ENCODE measurements at regions not wholly inside any gene's neighbourhood (a gene's known extent, or its start where the extent isn't known, plus 50 kb on each side); places are given as distances from the start of the nearest gene placed in this dataset.

DNA sequence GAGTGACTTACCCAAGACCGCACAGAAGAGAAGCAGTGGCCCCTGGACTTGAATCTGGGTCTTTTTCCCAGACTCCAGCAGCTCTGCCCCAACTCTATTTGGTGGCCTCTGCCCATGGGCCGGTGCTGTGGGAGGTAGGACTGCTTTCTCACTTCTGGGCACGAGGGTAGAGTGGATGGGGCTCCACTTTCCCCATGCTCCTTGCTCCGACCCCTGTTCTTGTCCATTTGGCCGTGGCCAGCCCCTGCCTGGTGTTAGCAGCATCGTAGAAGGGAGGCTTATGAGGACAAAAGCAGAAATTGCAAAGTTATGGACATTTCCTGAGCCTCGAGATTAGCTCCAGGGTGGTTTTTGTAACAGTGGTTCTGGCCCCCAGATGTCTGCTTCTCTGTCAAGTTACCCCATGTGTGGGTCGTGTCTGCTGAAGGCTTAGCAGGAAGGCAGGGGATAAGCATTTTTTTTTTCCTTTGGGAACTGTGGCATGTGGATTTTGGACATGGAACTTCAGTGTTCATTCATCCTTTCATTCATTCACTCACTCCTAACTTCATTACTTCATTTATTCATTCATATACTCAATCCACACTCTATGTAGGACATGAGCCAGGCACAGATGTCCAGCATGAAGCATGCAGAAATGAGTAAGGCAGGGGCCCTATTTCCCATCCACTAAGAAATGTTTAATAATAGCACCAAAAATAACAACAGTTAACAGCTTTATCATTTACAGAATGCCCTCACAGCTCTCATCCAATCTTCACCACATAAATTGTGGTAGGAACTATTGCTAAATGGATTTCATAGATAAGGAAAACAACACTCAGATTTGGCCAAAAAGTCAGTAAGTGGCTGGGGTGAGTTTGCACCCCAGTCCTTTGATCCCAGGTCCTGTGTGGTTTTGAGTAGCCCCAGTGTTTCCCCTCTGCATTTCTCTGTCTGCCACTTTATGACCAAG is 180.5 kb downstream of the OPA1 start:
- TF ChIP-seq CTCF (IDR thresholded peaks at IDR 0.05), result no peak
- TF ChIP-seq POLR2AphosphoS5 (IDR thresholded peaks at IDR 0.05), result no peak

Measured in prostate gland (tissue), 2 donors.